Kidney tubule cell (primary cell): ENCODE measurements at regions not wholly inside any gene's neighbourhood (a gene's known extent, or its start where the extent isn't known, plus 50 kb on each side); places are given as distances from the start of the nearest gene placed in this dataset.

ENCODE experiments used
- DNase-seq: peaks from one replicate; pipeline ENCODE4 v3.0.0-alpha.2; 2018; ENCODE audit warnings: low spot score

- DNase-seq: no peak
Measured at GRCh38 chr16:63239065-63239570, 1202.9 kb upstream of the CDH8 start.

GRCh38 chr16:63230421-63231040, 1194.3 kb upstream of the CDH8 start:
- no peak for DNase-seq

GRCh38 chr16:63228259-63228658, 1192.0 kb upstream of the CDH8 start:
- no peak for DNase-seq

GRCh38 chr16:63223851-63224250, 1187.6 kb upstream of the CDH8 start:
- DNase-seq: no peak

GRCh38 chr16:63216696-63217423, 1180.6 kb upstream of the CDH8 start:
- no peak for DNase-seq

GRCh38 chr16:63201851-63202250, 1165.6 kb upstream of the CDH8 start:
- DNase-seq: no peak

- DNase-seq: no peak
Measured at GRCh38 chr16:63200940-63201339, 1164.7 kb upstream of the CDH8 start.

- no peak for DNase-seq
Measured at GRCh38 chr16:63195336-63195735, 1159.1 kb upstream of the CDH8 start.

GRCh38 chr16:63192980-63193379, 1156.7 kb upstream of the CDH8 start:
- DNase-seq: peak; percentile 28

GRCh38 chr16:63188086-63188771, 1152.0 kb upstream of the CDH8 start:
- DNase-seq: peak; percentile 71

- no peak for DNase-seq
Measured at GRCh38 chr16:63187638-63188037, 1151.4 kb upstream of the CDH8 start.

- DNase-seq: no peak
Measured at GRCh38 chr16:63185235-63185780, 1149.1 kb upstream of the CDH8 start.

- DNase-seq: no peak
Measured at GRCh38 chr16:63183743-63184142, 1147.5 kb upstream of the CDH8 start.

GRCh38 chr16:63175313-63175712, 1139.1 kb upstream of the CDH8 start:
- DNase-seq: no peak

- DNase-seq: no peak
Measured at GRCh38 chr16:63174801-63175200, 1138.6 kb upstream of the CDH8 start.

GRCh38 chr16:63171545-63171944, 1135.3 kb upstream of the CDH8 start:
- DNase-seq: no peak

GRCh38 chr16:63169100-63169499, 1132.9 kb upstream of the CDH8 start:
- DNase-seq: no peak

- DNase-seq: no peak
Measured at GRCh38 chr16:63157818-63158217, 1121.6 kb upstream of the CDH8 start.

GRCh38 chr16:63146251-63146650, 1110.0 kb upstream of the CDH8 start:
- DNase-seq: no peak

- no peak for DNase-seq
Measured at GRCh38 chr16:63145411-63145810, 1109.2 kb upstream of the CDH8 start.

- DNase-seq: no peak
Measured at GRCh38 chr16:63135069-63135468, 1098.8 kb upstream of the CDH8 start.

- no peak for DNase-seq
Measured at GRCh38 chr16:63131503-63131902, 1095.3 kb upstream of the CDH8 start.

- no peak for DNase-seq
Measured at GRCh38 chr16:63130942-63131341, 1094.7 kb upstream of the CDH8 start.
